Motor neuron (in vitro differentiated cells): ENCODE measurements at regions not wholly inside any gene's neighbourhood (a gene's known extent, or its start where the extent isn't known, plus 50 kb on each side); places are given as distances from the start of the nearest gene placed in this dataset.
A peak's percentile ranks its signal among the peaks of the same experiment; 100 is the strongest.
"Not testable (repeated sequence)": the region's sequence is repeated elsewhere in the genome, so short reads cannot be mapped to it uniquely, and the experiment has no call there.

Source experiments
- ATAC-seq, 8 experiments: fragments of 200-7000 bp; cut with Tn5 transposase; replicated peaks in 6 of 8; 2 replicates each; pipeline ENCODE4 v1.8.0; 2021; ENCODE audit warnings: mild to moderate bottlenecking in 8 of 8, moderate library complexity in 8 of 8
- H3K27ac ChIP-seq, 2 donors: fragments of 250-450 bp; sonication (Bioruptor Pico); 2 replicates each; pipeline ENCODE4 v1.9.0; 2021; ENCODE audit warnings: antibody characterized with exemption in 2 of 2, mild to moderate bottlenecking in 2 of 2, moderate library complexity in 1 of 2
- H3K4me1 ChIP-seq, 2 donors: fragments of 250-450 bp; sonication (Bioruptor Pico); replicated peaks in 1 of 2; 2 replicates each; pipeline ENCODE4 v1.6.1; 2021; ENCODE audit warnings: antibody characterized with exemption in 2 of 2, mild to moderate bottlenecking in 2 of 2, moderate library complexity in 1 of 2
- H3K4me3 ChIP-seq, 5 donors: fragments of 250-450 bp; sonication (Bioruptor Pico); 2 replicates each; pipeline ENCODE4 v1.9.0; 2021; ENCODE audit warnings: antibody characterized with exemption in 5 of 5, mild to moderate bottlenecking in 5 of 5, moderate library complexity in 4 of 5
- WGBS, 10 experiments: fragments of 450-650 bp; shearing (Covaris generic); methylation state at CpG; one replicate each; pipeline ENCODE4 v1.0.0; 2022; 5-methylcytosine and 5-hydroxymethylcytosine counted together
- in situ Hi-C, 9 experiments: fragments of 400-800 bp; cut with MboI; loops; one replicate each; pipeline ENCODE4 v1.15.0; 2021; ENCODE audit warnings: low sequenced_read_pairs in 9 of 9, low pct_unique_long_range_greater_than_20kb in 2 of 9; ENCODE audit not compliant: unreplicated experiment in 9 of 9

GRCh38 chr15:93359425-93360131 is 270.6 kb upstream of the RGMA start:
- peaks cover 64 to 67% of the 10 kb centered on the region in 2 donors for H3K4me1 ChIP-seq
- H3K27ac ChIP-seq: peak overlapping the region; percentile 47 to 67
- ATAC-seq: peak in 5 of 8 experiments; percentile 41 to 68 (median 64)
- no peak overlapping the region for H3K4me3 ChIP-seq
- 12 to 92% (median 65%) methylated on average over 1 to 10 of the region's 15 CpGs for WGBS, 10 experiments
- in situ Hi-C loops: no loop called here

GRCh38 chr15:93359060-93359408 is 270.0 kb upstream of the RGMA start:
- peak overlapping the region in 1 of 2 donors; percentile 52 for H3K27ac ChIP-seq
- peaks cover 64 to 67% of the 10 kb centered on the region in 2 donors for H3K4me1 ChIP-seq
- peak in 1 of 8 experiments; percentile 5 for ATAC-seq
- WGBS, 10 experiments: 41 to 100% (median 72%) methylated on average over 3 to 6 of the region's 6 CpGs; no CpG with 5 or more reads in 1 of the 10 experiments
- in situ Hi-C loops: no loop called here
- H3K4me3 ChIP-seq: no peak overlapping the region

- 8 to 69% (median 39%) methylated on average over 3 to 18 of the region's 19 CpGs; no CpG with 5 or more reads in 2 of the 10 experiments for WGBS, 10 experiments
- peak overlapping the region; percentile 52 to 68 for H3K27ac ChIP-seq
- peak in 5 of 8 experiments; percentile 46 to 63 (median 49) for ATAC-seq
Observed at GRCh38 chr15:93358166-93359059, 269.4 kb upstream of the RGMA start.

GRCh38 chr15:93348711-93349545 is 259.9 kb upstream of the RGMA start:
- WGBS, 10 experiments: 16 to 52% (median 26%) methylated on average over 1 to 6 of the region's 7 CpGs
- H3K4me3 ChIP-seq: no peak overlapping the region
- in situ Hi-C loops: no loop called here
- H3K27ac ChIP-seq: peak overlapping the region in 1 of 2 donors; percentile 52
- H3K4me1 ChIP-seq: peaks cover 35 to 36% of the 10 kb centered on the region in 2 donors
- peak in 5 of 8 experiments; percentile 24 to 74 (median 38) for ATAC-seq

More at GRCh38 chr15:93358166-93359059, 269.4 kb upstream of the RGMA start:
- peaks cover 58 to 61% of the 10 kb centered on the region in 2 donors for H3K4me1 ChIP-seq
- H3K4me3 ChIP-seq: no peak overlapping the region
- in situ Hi-C loops: no loop called here

- no peak for ATAC-seq
- in situ Hi-C loops: no loop called here
- Histone ChIP-seq H3K4me3 (no peak overlapping the region), H3K27ac (no peak overlapping the region), H3K4me1 (peaks cover 39 to 46% of the 10 kb centered on the region in 2 donors)
- WGBS, 10 experiments: 0 to 40% (median 8%) methylated on average over 1 of the region's 1 CpG; no CpG with 5 or more reads in 4 of the 10 experiments
Observed at GRCh38 chr15:93347986-93348385, 259.0 kb upstream of the RGMA start.

GRCh38 chr15:93345981-93346380 is 257.0 kb upstream of the RGMA start:
- in situ Hi-C loops: no loop called here
- no peak overlapping the region for H3K27ac ChIP-seq
- peaks cover 35 to 61% of the 10 kb centered on the region in 2 donors for H3K4me1 ChIP-seq
- no peak overlapping the region for H3K4me3 ChIP-seq
- no peak for ATAC-seq
- WGBS, 10 experiments: 15 to 79% (median 40%) methylated on average over 2 to 6 of the region's 6 CpGs

- in situ Hi-C loops: not testable (repeated sequence)
Observed at GRCh38 chr15:93343402-93343801, 254.4 kb upstream of the RGMA start.

GRCh38 chr15:93341164-93341563 is 252.2 kb upstream of the RGMA start:
- WGBS, 10 experiments: 0 to 94% (median 85%) methylated on average over 1 to 4 of the region's 4 CpGs; no CpG with 5 or more reads in 2 of the 10 experiments
- ATAC-seq: peak in 1 of 8 experiments; percentile 19
- Histone ChIP-seq H3K4me1 (peaks cover 14 to 50% of the 10 kb centered on the region in 2 donors), H3K27ac (no peak overlapping the region), H3K4me3 (no peak overlapping the region)
- in situ Hi-C loops: no loop called here

More at GRCh38 chr15:93343402-93343801, 254.4 kb upstream of the RGMA start:
- H3K27ac ChIP-seq, H3K4me3 ChIP-seq: not testable (repeated sequence)
- ATAC-seq: peak in 6 of 8 experiments; percentile 26 to 82 (median 65)
- H3K4me1 ChIP-seq: peaks cover 25 to 62% of the 10 kb centered on the region in 2 donors
- WGBS, 10 experiments: 7 to 100% (median 81%) methylated on average over 1 to 5 of the region's 5 CpGs

- Histone ChIP-seq H3K27ac (no peak overlapping the region), H3K4me1 (peaks cover 14 to 44% of the 10 kb centered on the region in 2 donors), H3K4me3 (no peak overlapping the region)
- WGBS, 10 experiments: 0 to 100% (median 71%) methylated on average over 1 to 2 of the region's 2 CpGs; no CpG with 5 or more reads in 1 of the 10 experiments
- in situ Hi-C loops: no loop called here
- ATAC-seq: no peak
Observed at GRCh38 chr15:93340406-93340805, 251.4 kb upstream of the RGMA start.

- peaks cover 8 to 13% of the 10 kb centered on the region in 2 donors for H3K4me1 ChIP-seq
- ATAC-seq: peak in 1 of 8 experiments; percentile 39
- no peak overlapping the region for H3K27ac ChIP-seq
- H3K4me3 ChIP-seq: no peak overlapping the region
- in situ Hi-C loops: no loop called here
- WGBS, 10 experiments: 20 to 95% (median 70%) methylated on average over 1 to 5 of the region's 6 CpGs; no CpG with 5 or more reads in 3 of the 10 experiments
Observed at GRCh38 chr15:93333796-93334195, 244.8 kb upstream of the RGMA start.

- in situ Hi-C loops, H3K27ac ChIP-seq, ATAC-seq, H3K4me3 ChIP-seq: not testable (repeated sequence)
- WGBS, 10 experiments: 40% methylated on average over 1 of the region's 16 CpGs; no CpG with 5 or more reads in 9 of the 10 experiments
- H3K4me1 ChIP-seq: peaks cover 8 to 16% of the 10 kb centered on the region in 2 donors
Observed at GRCh38 chr15:93333126-93333525, 244.1 kb upstream of the RGMA start.

- WGBS, 10 experiments: 4 to 40% (median 23%) methylated on average over 3 to 4 of the region's 4 CpGs; no CpG with 5 or more reads in 1 of the 10 experiments
- no peak overlapping the region for H3K27ac ChIP-seq
Observed at GRCh38 chr15:93332168-93332553, 243.2 kb upstream of the RGMA start.

More at GRCh38 chr15:93332168-93332553, 243.2 kb upstream of the RGMA start:
- ATAC-seq: no peak
- Histone ChIP-seq H3K4me3 (no peak overlapping the region), H3K4me1 (peaks cover 8 to 18% of the 10 kb centered on the region in 2 donors)
- in situ Hi-C loops: no loop called here
